HEK293 (cell line): ENCODE measurements at regions not wholly inside any gene's neighbourhood (a gene's known extent, or its start where the extent isn't known, plus 50 kb on each side); places are given as distances from the start of the nearest gene placed in this dataset.
A peak's percentile ranks its signal among the peaks of the same experiment; 100 is the strongest.

Source experiments
- CTCF ChIA-PET: fragments of 350-600 bp; formaldehyde crosslinking; extraction: SDS; loops from one replicate; lab custom pipeline; 2021; ENCODE audit warnings: antibody characterized with exemption; lab: Yijun Ruan, JAX
- POLR2A ChIA-PET: fragments of 300-600 bp; formaldehyde crosslinking; extraction: SDS; loops from one replicate; lab custom pipeline; 2020; ENCODE audit warnings: antibody characterized with exemption, inconsistent platforms; lab: Yijun Ruan, JAX
- H3K27ac ChIP-seq: fragments of 200-500 bp; sonication (Bioruptor generic); 2 replicates; pipeline ENCODE4 v1.5.1; 2014; ENCODE audit warnings: low read depth, low read length, control low read depth, inconsistent platforms; ENCODE audit errors: extremely low read depth
- H3K36me3 ChIP-seq, 2 experiments: fragments of 200-500 bp in 1 of 2; sonication (Bioruptor generic) in 1 of 2; 1 replicate in 1 of 2; 2 replicates in 1 of 2; pipeline ENCODE4 v1.5.1; 2014 to 2017; ENCODE audit warnings: inconsistent platforms in 2 of 2, low read length in 2 of 2; ENCODE audit not compliant: control insufficient read depth in 2 of 2, insufficient read depth in 1 of 2
- H3K4me1 ChIP-seq: fragments of 200-500 bp; sonication (Bioruptor generic); 2 replicates; pipeline ENCODE4 v1.5.1; 2014; ENCODE audit warnings: mild to moderate bottlenecking, low read length, inconsistent platforms; ENCODE audit not compliant: control insufficient read depth, insufficient read depth
- H3K4me3 ChIP-seq: 2 replicates; pipeline ENCODE4 v1.5.1; 2011; ENCODE audit warnings: low read depth, mild to moderate bottlenecking, control low read depth, low read length, moderate library complexity
- H3K9me3 ChIP-seq: fragments of 200-500 bp; sonication (Bioruptor generic); 2 replicates; pipeline ENCODE4 v1.5.1; 2014; ENCODE audit warnings: low read depth, low read length, inconsistent platforms; ENCODE audit not compliant: control insufficient read depth, insufficient read depth
- EGR2 ChIP-seq: fragments of 450-650 bp; formaldehyde crosslinking; IDR thresholded peaks from 2 replicates; pipeline ENCODE4 v1.5.1; 2016; ENCODE audit warnings: low read depth, missing biosample characterization, missing genetic modification characterization
- GLIS1 ChIP-seq: fragments of 450-650 bp; formaldehyde crosslinking; IDR thresholded peaks from 2 replicates; pipeline ENCODE4 v1.5.1; 2016; ENCODE audit warnings: missing biosample characterization, missing genetic modification characterization
- HOXD13 ChIP-seq: sonication (generic); formaldehyde crosslinking; IDR thresholded peaks from 2 replicates; pipeline ENCODE4 v1.8.0; 2022; ENCODE audit warnings: missing genetic modification reagents, borderline replicate concordance
- KLF17 ChIP-seq: fragments of 450-650 bp; formaldehyde crosslinking; IDR thresholded peaks from 2 replicates; pipeline ENCODE4 v1.5.1; 2016; ENCODE audit warnings: missing biosample characterization, missing genetic modification characterization
- MYNN ChIP-seq: fragments of 450-650 bp; formaldehyde crosslinking; IDR thresholded peaks from 2 replicates; pipeline ENCODE4 v1.5.1; 2016; ENCODE audit warnings: missing biosample characterization, missing genetic modification characterization, borderline replicate concordance
- ZFHX2 ChIP-seq: fragments of 450-650 bp; formaldehyde crosslinking; conservative IDR thresholded peaks from 2 replicates; pipeline ENCODE4 v1.5.1; 2016; ENCODE audit warnings: missing biosample characterization, missing genetic modification characterization
- ZFP41 ChIP-seq: fragments of 450-650 bp; formaldehyde crosslinking; IDR thresholded peaks from 2 replicates; pipeline ENCODE4 v1.5.1; 2016; ENCODE audit warnings: missing biosample characterization, missing genetic modification characterization, borderline replicate concordance
- ZNF121 ChIP-seq: fragments of 450-650 bp; formaldehyde crosslinking; IDR thresholded peaks from 2 replicates; pipeline ENCODE4 v1.5.1; 2016; ENCODE audit warnings: missing biosample characterization, missing genetic modification characterization
- ZNF157 ChIP-seq: fragments of 450-650 bp; formaldehyde crosslinking; IDR thresholded peaks from 2 replicates; pipeline ENCODE4 v1.5.1; 2016; ENCODE audit warnings: missing biosample characterization, missing genetic modification characterization
- ZNF214 ChIP-seq: fragments of 450-650 bp; formaldehyde crosslinking; IDR thresholded peaks from 2 replicates; pipeline ENCODE4 v1.5.1; 2017; ENCODE audit warnings: missing biosample characterization, mild to moderate bottlenecking, missing genetic modification characterization, borderline replicate concordance
- ZNF302 ChIP-seq: fragments of 450-650 bp; formaldehyde crosslinking; IDR thresholded peaks from 2 replicates; pipeline ENCODE4 v1.5.1; 2016; ENCODE audit warnings: missing biosample characterization, missing genetic modification characterization, low read depth
- ZNF37A ChIP-seq: fragments of 450-650 bp; IDR thresholded peaks from 2 replicates; pipeline ENCODE4 v1.5.1; 2018; ENCODE audit warnings: missing biosample characterization, missing genetic modification characterization
- ZNF391 ChIP-seq: fragments of 450-650 bp; formaldehyde crosslinking; IDR thresholded peaks from 2 replicates; pipeline ENCODE4 v1.5.1; 2016; ENCODE audit warnings: low read depth, missing biosample characterization, missing genetic modification characterization, borderline replicate concordance
- ZNF394 ChIP-seq: fragments of 450-650 bp; formaldehyde crosslinking; IDR thresholded peaks from 2 replicates; pipeline ENCODE4 v1.5.1; 2016; ENCODE audit warnings: missing biosample characterization, missing genetic modification characterization, mild to moderate bottlenecking, moderate library complexity, borderline replicate concordance
- ZNF621 ChIP-seq: fragments of 450-650 bp; formaldehyde crosslinking; IDR thresholded peaks from 2 replicates; pipeline ENCODE4 v1.5.1; 2017; ENCODE audit warnings: missing biosample characterization, missing genetic modification characterization
- ZNF624 ChIP-seq: fragments of 450-650 bp; formaldehyde crosslinking; IDR thresholded peaks from 2 replicates; pipeline ENCODE4 v1.5.1; 2017; ENCODE audit warnings: missing biosample characterization, missing genetic modification characterization
- ZNF626 ChIP-seq: fragments of 450-650 bp; sonication (Bioruptor Pico); formaldehyde crosslinking; IDR thresholded peaks from 2 replicates; pipeline ENCODE4 v1.5.1; 2018; ENCODE audit warnings: missing biosample characterization, missing genetic modification characterization, inconsistent platforms
- ZNF664 ChIP-seq: fragments of 450-650 bp; formaldehyde crosslinking; IDR thresholded peaks from 2 replicates; pipeline ENCODE4 v1.5.1; 2016; ENCODE audit warnings: missing biosample characterization, missing genetic modification characterization
- ZNF701 ChIP-seq: fragments of 450-650 bp; formaldehyde crosslinking; IDR thresholded peaks from 2 replicates; pipeline ENCODE4 v1.5.1; 2016; ENCODE audit warnings: missing biosample characterization, missing genetic modification characterization
- ZNF747 ChIP-seq: fragments of 450-650 bp; formaldehyde crosslinking; IDR thresholded peaks from 2 replicates; pipeline ENCODE4 v1.5.1; 2016; ENCODE audit warnings: missing biosample characterization, missing genetic modification characterization
- ZNF776 ChIP-seq: fragments of 450-650 bp; formaldehyde crosslinking; IDR thresholded peaks from 2 replicates; pipeline ENCODE4 v1.5.0; 2017; ENCODE audit warnings: missing biosample characterization, missing genetic modification characterization, borderline replicate concordance
- ZSCAN5A ChIP-seq: fragments of 450-650 bp; formaldehyde crosslinking; IDR thresholded peaks from 2 replicates; pipeline ENCODE4 v1.5.1; 2016; ENCODE audit warnings: missing biosample characterization, missing genetic modification characterization

- H3K27ac ChIP-seq, result no peak overlapping the region
- no peak for TF ChIP-seq GLIS1
- TF ChIP-seq ZNF747 (tag by site-specific recombination), result no peak
- TF ChIP-seq MYNN, result no peak
- TF ChIP-seq, all 188 proteins: peak for 0
- ChIA-PET CTCF (no interaction called here), POLR2A (no interaction called here)
- no peaks in the 10 kb centered on the region for H3K9me3 ChIP-seq
- H3K4me1 ChIP-seq, result no peaks in the 10 kb centered on the region
- no peak overlapping the region for H3K4me3 ChIP-seq
- H3K36me3 ChIP-seq, result no peaks in the 10 kb centered on the region
Measured at GRCh38 chr4:61068745-61069144, 131.4 kb upstream of the ADGRL3 start.

DNA sequence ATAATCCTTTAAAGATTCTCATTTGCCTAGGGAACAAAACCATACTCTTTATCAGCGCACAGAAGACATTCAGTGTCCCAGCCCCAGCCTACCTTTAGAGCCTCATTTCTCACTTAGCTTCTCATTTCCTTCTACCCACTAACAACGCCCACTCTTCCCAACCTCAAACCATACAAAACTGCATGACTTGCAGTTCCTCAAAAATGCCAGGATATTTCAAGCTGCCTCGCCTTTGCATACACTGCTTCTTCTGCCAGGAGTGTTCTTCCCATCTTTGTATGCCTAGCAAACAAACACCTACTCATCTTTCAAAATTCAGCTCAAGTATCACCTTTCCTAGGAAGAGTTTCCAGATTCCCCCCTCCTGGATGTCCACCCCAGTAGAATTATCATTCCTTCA lies 129.9 kb upstream of the ADGRL3 start:
- H3K9me3 ChIP-seq, result no peaks in the 10 kb centered on the region
- no peak overlapping the region for H3K27ac ChIP-seq
- H3K4me1 ChIP-seq, result no peaks in the 10 kb centered on the region
- no peak overlapping the region for H3K4me3 ChIP-seq
- POLR2A ChIA-PET, result no interaction called here
- CTCF ChIA-PET, result no interaction called here
- no peaks in the 10 kb centered on the region for H3K36me3 ChIP-seq
- TF ChIP-seq EGR2, result peak; percentile 68; the same call in 1 of the 2 replicates
- TF ChIP-seq ZFP41, result no peak
- TF ChIP-seq ZNF621 (tag by site-specific recombination), result no peak
- peak; percentile 63 for TF ChIP-seq ZFHX2 (tag by site-specific recombination)
- TF ChIP-seq ZNF391 (tag by site-specific recombination), result no peak
- no peak for TF ChIP-seq ZSCAN5A
- TF ChIP-seq ZNF394, result no peak
- TF ChIP-seq ZNF121, result no peak
- no peak for TF ChIP-seq ZNF302
- TF ChIP-seq ZNF37A (tag by site-specific recombination), result no peak
- no peak for TF ChIP-seq ZNF664
- TF ChIP-seq HOXD13 (CRISPR knock-in tag), result no peak
- no peak for TF ChIP-seq ZNF157 (tag by site-specific recombination)
- TF ChIP-seq KLF17 (tag by site-specific recombination), result no peak
- no peak for TF ChIP-seq ZNF214 (tag by site-specific recombination)

GRCh38 chr4:61079427-61079826 lies 120.7 kb upstream of the ADGRL3 start:
- CTCF ChIA-PET, result no interaction called here
- Histone ChIP-seq H3K36me3 (no peaks in the 10 kb centered on the region), H3K4me3 (no peak overlapping the region), H3K27ac (no peak overlapping the region), H3K9me3 (no peaks in the 10 kb centered on the region), H3K4me1 (no peaks in the 10 kb centered on the region)
- POLR2A ChIA-PET, result no interaction called here
- TF ChIP-seq ZNF624 (tag by site-specific recombination) (no peak), ZNF701 (tag by site-specific recombination) (no peak), ZNF776 (tag by site-specific recombination) (no peak), ZNF626 (tag by site-specific recombination) (no peak)
